ENCODE measurements at regions not wholly inside any gene's neighbourhood (a gene's known extent, or its start where the extent isn't known, plus 50 kb on each side); places are given as distances from the start of the nearest gene placed in this dataset.
"Not testable (repeated sequence)": the region's sequence is repeated elsewhere in the genome, so short reads cannot be mapped to it uniquely, and the experiment has no call there.

DNA sequence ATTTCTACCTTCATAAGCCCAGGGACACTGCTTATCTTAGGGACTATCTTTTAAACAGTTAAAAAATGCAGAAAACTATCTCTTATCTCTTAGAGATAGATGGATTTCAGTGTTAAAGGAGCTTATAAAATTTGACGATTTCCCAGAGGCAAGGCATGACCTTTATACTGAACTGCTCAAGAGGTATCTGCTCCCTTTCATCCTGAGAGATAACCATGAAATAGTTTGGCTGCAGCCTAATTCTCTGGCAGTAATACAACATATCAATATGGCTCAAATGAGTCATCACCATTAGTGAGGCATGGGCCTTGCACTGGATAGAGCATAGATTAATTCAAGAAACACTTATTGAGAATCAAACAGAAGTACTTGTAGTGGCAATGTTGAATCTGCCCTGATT, 348.2 kb upstream of the GRIA3 start:
- no peak for DNase-seq

DNA sequence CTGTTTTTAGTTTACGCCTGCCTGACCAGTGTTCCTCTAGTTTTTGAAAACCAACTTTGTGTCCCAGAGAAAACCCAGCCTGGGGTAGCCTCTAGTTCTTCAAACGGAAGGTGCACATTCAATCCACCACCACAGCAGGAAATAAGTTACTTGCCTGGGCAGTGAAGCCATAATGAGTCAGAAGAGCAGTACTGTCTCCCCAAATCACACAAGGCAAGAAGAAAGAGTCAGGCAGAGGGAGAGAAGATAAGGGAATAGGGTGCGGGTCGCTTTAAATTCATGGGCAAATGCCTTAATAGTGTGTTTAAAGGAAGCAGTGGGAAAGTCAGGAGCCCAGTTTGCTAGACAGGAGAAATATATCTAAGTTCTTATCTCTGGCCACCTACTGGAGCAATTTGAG, 333.8 kb upstream of the GRIA3 start:
- DNase-seq: no peak

DNA sequence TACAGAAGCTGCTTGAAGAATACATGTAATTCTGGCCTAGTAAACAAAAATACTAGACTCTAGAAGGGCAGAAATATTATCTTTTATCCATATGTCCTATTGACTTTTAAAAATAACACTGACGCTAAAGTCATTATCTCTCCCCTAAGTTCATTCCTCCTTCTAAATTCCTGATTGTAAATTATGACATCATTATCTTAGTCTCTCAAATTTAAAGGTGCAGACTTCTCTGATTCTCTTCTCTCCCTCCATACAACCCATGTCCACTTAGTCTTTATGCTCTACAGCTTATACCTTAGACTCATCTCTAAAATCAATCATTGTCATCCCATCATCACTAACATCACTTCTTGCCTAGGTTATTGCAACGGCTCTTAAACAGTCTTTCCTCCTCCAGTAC, 327.9 kb upstream of the GRIA3 start:
- DNase-seq: no peak

DNA sequence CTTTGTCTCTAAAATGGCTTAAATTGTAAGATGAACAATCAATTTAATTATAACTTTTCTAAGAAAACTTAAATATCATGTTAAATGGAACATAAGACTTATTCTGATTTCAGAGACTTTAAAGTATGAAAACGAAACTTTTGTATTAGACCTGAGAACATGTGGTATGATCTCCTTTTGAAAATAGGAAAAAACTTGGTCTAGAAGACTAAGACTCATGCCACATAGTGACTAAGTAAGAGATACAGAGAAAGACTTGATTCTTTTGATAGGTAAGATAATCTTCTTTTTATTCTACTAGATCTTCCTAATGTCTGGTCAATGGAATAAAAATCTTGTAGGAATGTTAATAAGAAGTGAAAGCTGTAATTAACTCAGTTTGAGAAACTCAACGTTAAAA, 326.3 kb upstream of the GRIA3 start:
- DNase-seq: no peak

DNA sequence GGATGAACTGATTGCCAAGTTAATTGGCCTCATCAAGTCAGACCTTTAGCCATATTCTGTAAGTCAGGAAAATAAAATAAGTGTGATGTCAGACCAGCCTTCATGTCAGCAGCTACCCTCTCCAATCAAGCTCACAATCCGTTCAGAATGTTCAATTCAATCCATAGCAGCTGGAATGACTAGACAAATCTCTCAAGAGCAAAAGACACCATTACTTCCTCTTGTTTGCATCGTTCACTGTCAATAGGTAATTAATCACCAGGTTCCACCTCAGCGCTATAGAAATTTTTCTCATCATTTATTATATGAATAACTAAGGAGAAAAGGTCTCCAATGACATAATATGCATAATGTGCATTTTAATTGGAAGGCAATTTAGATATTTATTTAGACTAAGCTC, 321.0 kb upstream of the GRIA3 start:
- no peak for DNase-seq

DNA sequence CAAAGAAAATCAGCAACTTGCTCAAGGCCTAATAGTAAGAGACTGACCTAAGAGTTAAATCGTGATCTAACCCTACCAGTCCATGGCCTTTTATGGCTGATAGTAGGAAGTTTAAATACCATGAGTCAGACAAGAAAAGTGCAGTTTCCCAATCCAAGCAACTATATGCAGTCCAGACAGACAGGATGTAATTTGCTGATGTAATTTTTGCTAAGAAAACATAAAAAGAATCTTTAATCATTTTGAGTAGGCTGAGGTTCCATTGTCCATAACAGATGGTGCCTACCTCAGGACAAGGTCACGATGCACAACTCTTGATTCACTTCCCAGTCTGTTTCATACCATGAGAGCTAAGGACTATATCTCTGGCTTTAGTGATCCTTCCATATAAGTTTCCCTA, 317.5 kb upstream of the GRIA3 start:
- no peak for DNase-seq

DNA sequence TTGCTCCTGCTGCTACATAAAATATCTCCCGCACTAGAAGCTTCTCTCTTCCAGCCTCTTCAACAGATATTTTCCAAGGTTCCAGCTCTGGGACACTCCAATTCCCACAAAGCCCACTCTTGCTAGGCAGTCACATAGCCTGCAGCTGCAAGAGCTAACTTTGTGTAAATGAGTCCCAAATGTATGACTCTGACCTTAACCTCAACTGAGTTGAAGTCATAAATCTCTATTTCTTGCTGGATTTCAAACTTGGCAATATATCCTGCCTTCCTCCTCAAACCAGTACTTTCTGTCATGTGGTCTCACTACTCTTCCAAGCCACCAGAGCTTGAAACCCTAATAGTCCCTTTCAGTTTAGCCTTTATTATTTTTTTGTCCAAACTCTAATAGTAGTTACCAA, 315.4 kb upstream of the GRIA3 start:
- DNase-seq: no peak

DNA sequence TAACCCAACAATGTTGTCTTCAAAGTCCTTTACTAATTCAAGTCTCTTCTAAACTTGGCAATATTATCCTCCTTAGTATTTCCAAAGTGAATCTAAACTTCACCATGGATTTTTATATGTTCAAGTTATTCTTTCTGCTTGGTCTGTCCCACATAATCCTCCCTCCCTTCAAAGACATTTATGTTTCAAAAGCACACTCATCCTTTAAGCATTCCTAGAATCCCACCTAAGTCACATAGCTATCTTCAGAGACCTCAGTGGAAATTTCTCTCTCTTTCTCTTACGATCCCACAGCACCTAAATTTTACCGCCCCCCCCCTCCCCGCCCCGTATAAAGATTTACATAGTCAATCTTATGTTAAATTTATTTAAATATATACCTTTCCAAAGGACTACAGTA, 314.9 kb upstream of the GRIA3 start:
- DNase-seq: no peak

DNA sequence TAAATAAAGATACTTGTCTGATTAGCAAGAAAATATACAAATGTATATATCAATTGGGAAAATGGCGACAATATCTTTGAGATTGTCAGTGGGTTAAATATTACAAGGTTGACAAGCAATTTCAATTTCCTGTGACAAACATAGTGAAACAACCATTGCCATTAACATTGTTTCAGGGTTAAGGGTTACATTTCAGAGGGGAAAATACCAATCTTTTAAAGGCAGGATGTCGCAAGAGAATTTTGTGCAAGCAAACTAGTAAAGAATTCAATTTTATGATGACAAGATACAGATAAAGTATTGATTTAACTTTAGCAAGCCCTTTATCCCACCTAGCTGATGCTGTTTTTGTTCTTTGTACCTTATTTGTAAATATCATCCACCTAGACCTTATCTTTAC, 305.8 kb upstream of the GRIA3 start:
- DNase-seq: no peak

DNA sequence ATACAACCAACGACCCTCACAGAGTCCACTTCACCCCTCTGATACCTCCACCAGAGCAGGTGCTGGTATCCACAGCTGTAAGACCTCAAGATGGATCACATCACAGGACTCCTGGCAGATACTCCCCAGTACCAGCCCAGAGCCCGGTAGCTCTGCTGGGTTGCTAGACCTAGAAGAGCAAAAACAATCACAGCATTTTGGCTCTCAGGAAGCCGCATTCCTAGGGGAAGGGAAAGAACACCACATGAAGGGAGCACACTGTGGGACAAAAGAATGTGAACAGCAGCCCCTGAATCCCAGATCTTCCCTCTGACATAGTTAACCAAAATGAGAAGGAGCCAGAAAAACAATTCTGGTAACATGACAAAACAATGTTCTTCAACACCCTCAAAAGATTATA, 303.1 kb upstream of the GRIA3 start:
- no peak for DNase-seq

DNA sequence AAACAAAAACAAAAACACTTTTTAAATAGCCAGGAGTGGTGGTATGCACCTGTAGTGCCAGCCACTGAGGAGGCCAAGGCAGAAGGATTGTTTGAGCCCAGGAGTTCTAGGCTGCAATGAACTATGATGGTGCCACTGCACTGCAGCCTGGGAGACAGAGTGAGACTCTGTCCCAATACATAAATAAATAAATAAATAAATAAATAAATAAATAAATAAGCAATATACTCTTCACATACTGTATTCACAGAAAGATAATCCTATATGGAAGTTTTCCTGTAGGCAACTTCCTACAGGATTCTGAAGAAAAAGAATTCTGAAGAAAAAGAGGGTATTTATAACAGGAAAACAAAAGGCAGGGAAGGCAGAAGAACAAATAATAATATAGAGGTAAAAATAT, 293.3 kb upstream of the GRIA3 start:
- no peak for DNase-seq

DNA sequence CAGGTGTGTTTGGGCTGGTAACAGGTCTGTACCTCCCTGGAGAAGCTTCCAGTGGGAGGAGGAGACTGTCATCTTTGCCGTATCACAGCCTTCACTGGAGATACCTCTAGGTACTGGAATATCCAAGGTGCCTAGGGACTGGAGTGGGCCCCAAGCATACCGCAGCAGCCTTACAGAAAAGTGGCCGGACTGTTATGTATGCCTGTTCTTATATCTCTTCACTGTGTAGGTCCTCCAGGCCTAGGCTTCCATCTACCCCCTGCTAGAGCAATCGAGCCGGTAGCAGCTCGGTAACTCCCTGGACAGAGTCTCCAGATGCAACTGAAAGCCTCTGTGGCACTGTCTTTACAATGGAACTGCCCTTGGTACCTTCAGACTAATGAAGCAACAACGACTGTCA, 277.4 kb upstream of the GRIA3 start:
- DNase-seq: no peak

DNA sequence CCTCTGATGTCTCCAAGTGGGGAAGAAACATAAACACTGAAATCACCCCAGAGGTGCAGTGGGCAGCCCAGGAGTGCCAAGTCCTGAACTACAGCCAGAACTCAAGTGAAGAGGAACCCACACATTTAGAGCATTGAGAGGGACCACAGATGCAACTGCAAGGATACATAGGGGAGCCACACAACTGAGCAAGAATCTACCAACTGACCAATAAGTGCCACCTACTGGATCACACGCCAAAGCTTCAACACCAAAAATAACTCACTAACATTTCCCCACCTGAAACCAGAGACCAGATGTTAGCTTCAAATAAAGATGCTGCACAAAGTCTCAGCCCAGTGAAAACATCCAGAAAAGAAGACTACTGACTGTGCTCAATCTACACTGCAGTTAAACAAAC, 276.7 kb upstream of the GRIA3 start:
- no peak for DNase-seq

DNA sequence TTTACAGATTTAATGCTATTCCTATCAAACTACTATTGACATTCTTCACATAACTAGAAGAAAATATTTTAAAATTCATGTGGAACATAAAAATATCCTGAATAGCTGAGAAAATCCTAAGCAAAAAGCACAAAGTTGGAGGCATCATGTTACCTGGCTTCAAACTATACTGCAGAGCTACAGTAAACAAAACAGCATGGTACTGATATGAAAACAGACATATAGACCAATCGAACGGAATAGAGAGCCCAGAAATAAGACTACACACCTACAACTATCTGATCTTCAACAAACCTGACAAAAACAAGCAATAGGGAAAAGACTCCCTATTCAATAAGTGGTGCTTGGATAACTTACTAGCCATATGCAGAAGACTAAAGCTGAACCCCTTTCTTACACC, 273.4 kb upstream of the GRIA3 start:
- no peak for DNase-seq

DNA sequence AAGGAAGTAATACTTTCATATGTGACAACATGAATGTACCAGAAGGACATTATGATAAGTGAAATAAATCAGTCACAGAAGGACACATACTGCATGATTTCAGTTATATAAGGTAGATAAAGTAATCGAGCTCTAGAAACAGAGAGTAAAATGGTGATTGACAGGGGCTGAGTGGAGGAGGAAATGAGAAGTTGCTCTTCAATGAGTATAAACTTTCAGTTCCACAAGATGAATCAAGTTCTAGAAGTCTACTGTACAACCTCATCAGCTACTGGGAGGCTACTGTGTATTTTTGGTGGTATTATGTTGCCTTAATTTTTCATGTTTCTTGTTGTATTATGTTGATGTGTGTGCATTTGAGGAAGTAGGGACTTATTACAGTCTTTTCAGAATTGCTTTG, 270.9 kb upstream of the GRIA3 start:
- no peak for DNase-seq

DNA sequence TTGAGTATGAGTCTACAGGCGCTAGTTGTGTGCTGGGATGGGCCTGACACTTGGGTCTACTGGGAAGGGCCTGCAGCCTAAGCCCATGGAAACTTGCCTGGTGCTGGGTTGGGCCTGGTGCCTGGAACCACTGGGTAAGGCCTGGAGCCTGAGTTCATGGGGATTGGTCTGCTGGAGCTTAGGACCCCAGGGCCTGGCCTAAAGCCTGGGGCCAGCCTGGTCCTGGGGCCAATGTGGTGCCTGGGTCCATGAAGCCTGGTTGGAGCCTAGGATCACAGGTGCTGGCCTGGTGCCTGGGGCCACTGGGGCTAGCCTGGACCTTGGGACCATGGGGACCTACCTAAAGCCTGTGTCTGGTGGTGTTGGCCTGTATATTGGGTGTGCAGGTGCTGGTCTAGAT, 270.3 kb upstream of the GRIA3 start:
- no peak for DNase-seq

DNA sequence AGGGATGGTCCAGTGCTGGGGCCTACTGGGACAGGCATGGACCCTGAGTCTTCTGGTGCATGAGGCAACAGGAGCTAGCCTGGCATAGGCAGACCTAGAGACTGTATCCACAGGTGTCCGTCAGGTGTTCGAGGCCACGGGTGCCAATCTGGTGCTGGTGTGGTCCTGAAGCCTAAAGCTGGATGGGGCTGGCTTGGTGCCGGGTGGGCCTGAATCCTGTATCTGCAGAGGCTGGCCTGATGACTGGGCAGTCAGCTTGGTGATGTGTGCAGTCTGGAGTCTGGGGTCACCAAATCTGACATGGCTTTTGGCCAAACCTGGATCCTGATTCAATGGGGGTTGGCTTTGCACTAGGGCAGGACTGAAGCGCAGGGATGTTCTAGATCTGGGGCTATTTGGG, 269.8 kb upstream of the GRIA3 start:
- DNase-seq: no peak

DNA sequence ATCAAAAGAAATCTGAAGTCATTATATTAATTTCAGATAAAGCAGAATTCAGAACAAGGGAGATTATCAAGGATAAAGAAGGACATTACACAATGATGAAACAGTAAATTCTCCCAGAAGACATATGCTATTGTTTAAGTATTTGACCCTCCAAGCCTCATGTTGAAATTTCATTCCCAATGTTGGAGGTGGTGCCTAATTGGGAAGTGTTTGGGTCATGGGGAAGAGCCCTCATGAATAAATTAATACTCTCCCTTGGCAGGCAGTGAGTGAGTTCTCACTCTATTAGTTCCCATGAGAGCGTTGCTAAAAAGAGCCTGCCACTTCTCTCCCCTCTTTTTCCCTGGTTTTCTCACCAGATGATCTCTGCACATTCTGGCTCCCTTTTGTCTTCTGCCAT, 249.9 kb upstream of the GRIA3 start:
- DNase-seq: no peak

DNA sequence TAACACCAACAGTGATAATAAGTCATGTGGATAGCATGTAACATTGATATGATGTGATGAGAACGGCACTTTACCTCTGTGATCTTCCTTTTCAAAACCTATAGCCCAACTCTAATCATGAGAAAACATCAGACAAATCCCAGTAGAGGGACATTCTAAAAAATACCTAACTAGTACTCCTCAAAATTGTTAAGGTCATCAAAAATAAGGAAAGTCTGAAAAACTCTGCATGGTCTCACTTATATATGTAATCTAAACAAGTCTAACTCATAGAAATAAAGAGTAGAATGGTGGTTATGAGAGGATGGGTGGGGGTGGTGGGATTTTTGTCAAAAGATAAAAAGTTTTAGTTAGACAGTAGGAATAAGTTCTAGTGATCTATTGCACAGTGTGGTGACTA, 243.9 kb upstream of the GRIA3 start:
- DNase-seq: no peak

DNA sequence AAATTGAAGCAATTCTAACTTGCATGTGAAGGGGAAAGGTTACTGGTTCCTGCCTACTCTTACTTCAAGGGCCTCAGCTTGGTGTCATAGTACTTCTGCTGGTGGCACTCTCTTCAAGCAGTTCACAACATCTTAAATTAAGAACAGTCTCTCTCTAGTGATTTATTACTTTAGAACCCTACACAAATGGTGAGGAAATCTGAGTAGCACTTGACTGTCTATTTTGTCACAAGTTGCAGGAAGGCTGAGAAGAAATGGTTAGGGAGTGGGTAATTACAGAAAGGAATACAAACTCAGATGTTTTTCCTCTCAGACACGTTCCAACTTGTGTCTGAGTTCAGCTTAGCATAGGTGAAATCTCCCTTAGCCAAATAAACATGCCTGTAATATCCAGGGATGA, 242.3 kb upstream of the GRIA3 start:
- no peak for DNase-seq

DNA sequence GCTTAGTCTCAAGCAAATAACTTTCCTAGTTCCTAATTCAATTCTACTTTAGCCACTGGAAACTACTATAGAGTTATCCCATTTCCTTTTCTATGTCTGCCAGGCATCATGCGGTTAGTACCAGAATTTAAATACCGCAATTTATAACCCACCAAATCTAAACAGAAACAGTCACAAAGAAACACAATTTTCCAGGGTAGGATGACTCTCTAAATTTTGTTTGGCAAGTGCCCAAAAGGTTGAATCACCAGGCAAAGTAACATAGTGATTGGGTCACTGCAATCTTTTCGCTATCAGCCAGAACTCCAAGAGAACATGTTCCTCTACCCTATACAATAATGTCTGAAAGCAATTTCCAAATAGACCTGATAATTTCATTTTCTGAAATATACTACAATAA, 240.2 kb upstream of the GRIA3 start:
- no peak for DNase-seq

DNA sequence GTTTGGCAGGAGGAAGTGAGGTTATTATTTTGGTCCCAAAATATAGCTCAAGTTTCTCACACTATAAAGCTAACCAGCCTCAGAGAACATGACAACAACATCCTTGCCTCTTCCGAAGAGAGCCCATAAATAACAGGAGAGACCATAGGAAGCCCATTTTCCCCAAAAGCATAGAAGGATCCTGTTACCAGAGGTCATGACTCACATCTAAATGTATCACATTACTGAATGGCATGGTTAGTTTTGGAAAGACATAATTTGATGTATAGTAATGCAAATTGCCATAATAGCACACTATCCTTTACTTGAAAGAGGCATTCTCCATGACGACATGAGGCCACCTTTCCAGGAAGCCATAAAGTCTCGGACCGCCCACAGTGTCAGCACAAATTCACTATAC, 238.8 kb upstream of the GRIA3 start:
- no peak for DNase-seq

DNA sequence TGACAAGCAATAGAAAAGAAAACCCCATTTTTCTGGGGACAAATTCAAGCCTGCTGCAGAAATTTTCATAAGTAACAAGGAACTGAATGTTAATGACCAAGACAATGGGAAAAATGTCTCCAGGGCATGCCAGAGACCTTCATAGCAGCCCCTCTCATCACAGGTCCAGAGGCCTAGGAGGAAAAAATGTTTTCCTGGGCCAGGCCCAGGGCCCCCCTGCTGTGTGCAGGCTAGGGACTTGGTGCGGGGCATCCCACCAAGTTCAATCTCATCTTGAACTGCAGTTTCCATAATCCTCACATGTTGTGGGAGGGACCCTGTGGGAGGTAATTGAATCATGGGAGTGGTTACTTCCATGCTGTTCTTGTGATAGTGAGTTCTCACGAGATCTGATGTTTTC, 211.5 kb upstream of the GRIA3 start:
- DNase-seq: no peak

DNA sequence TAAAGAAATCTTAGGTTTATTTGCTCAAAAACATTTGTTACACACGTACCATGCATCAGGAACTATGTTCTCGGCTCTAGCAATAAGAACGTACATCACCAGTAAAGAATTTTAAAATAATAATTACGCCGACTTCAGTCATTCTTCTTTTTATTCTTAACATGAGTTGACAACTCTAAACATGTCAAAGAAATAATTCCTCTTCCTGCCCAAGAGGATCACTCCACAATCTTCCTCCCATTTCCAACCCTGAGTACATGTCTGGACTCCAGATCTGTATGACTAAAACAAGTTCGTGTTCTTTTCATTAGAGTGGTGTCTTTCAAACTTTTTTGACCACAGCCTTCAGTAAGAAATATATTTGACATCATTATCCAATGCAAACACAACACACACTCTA, 201.6 kb upstream of the GRIA3 start:
- DNase-seq: no peak

DNA sequence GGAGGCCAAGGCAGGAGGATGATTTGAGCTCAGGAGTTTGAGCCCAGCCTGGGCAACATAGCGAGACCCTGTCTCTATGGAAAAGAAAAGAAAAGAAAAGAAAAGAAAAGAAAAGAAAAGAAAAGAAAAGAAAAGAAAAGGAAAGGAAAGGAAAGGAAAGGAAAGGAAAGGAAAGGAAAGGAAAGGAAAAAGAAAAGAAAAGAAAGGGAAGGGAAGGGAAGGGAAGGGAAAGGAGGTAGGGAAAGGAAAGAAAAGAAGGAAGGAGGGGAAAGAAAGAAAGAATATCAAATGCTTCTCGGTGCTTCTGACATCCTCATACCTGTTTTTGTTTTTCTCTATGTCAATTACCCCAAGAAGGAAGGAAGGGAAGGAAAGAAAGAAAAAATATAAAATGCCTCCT, 181.2 kb upstream of the GRIA3 start:
- DNase-seq: not testable (repeated sequence)

DNA sequence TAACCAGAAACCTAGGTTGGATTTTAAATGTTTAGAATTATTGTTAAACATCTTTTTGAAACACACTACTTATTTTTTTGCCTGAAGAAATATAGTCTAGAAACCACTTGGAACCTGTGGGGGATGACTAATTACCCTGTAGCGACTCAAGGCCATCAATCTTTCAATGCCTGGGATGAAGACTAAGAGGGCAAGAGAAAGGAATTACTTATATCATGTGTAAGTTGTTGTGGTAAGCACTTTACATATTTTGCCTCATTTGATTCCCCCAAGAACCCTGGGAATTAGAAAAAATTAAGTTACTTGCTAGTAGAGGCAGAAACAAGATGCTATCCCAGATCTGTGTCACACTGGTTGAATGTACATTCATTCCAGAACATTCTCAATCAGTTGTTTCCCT, 170.9 kb upstream of the GRIA3 start:
- no peak for DNase-seq

DNA sequence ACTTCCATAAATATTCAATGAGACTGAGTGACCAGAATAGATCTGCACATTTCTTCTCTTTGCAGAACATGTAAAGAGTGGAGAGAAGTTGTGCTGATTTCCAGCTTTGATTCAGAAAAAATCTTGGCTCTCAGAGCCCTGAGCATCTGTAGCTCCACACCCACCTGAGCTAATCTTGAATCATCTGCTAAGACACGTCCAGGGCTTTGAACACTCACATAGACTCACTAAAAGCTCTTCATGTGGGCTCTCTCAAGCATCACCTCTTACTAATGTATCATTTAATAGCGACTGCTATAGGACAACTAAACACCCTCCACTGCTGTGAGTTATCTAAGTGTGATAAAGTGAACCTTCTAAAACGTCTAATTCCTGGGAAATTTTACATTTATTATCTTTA, 147.7 kb upstream of the GRIA3 start:
- no peak for DNase-seq

Measured in COR-L47 (cell line).